PFSK-1 (cell line): ENCODE measurements at regions not wholly inside any gene's neighbourhood (a gene's known extent, or its start where the extent isn't known, plus 50 kb on each side); places are given as distances from the start of the nearest gene placed in this dataset.

Experiments
- FOXP2 ChIP-seq: optimal IDR thresholded peaks from 2 replicates; pipeline ENCODE3; 2011; ENCODE audit warnings: borderline replicate concordance, control low read depth, inconsistent platforms; ENCODE audit not compliant: insufficient read depth; ENCODE audit errors: extremely low read length, extremely low read depth
- POLR2AphosphoS5 ChIP-seq: IDR thresholded peaks from 2 replicates; pipeline ENCODE4 v1.6.1; 2012; ENCODE audit warnings: low read depth, mild to moderate bottlenecking, control low read depth, low read length, moderate library complexity
- SIN3A ChIP-seq: IDR thresholded peaks from 2 replicates; pipeline ENCODE4 v1.6.1; 2012; ENCODE audit warnings: mild to moderate bottlenecking, low read length, moderate library complexity, borderline replicate concordance; ENCODE audit not compliant: insufficient read depth
- TAF1 ChIP-seq: IDR thresholded peaks from 2 replicates; pipeline ENCODE4 v1.6.1; 2012; ENCODE audit warnings: low read length, control low read depth, borderline replicate concordance; ENCODE audit not compliant: insufficient read depth
- TF ChIP-seq, protein P1 (sequence below), 2 experiments: IDR thresholded peaks; 2 replicates each; pipeline versions ENCODE4 v1.6.1 to v1.8.0; 2011 to 2012; ENCODE audit warnings: low read depth in 2 of 2, low read length in 2 of 2, control low read depth in 1 of 2, inconsistent platforms in 1 of 2, mild to moderate bottlenecking in 1 of 2, moderate library complexity in 1 of 2; ENCODE audit not compliant: insufficient read depth in 1 of 2

DNA sequence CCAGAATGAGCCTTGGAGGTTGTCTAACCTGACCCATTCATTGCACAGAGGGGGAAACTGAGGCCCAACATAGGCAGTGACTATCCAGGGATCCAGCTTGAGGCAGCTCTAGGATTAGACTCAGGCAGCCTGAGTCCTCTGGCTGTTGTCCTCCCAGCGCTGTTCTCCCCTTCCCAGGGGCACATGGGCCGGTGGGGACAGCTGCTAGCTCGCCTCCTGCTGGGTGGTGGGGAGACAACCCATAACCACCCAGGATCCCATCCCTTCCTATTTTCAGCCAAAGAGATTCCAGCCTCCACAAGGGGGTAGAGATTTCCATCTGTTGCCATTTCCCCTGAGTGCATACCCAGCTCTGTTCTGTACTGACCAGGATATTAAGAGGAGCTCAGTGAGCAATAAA, 145.1 kb upstream of the GPR26 start:
- TF ChIP-seq, protein P1, sequence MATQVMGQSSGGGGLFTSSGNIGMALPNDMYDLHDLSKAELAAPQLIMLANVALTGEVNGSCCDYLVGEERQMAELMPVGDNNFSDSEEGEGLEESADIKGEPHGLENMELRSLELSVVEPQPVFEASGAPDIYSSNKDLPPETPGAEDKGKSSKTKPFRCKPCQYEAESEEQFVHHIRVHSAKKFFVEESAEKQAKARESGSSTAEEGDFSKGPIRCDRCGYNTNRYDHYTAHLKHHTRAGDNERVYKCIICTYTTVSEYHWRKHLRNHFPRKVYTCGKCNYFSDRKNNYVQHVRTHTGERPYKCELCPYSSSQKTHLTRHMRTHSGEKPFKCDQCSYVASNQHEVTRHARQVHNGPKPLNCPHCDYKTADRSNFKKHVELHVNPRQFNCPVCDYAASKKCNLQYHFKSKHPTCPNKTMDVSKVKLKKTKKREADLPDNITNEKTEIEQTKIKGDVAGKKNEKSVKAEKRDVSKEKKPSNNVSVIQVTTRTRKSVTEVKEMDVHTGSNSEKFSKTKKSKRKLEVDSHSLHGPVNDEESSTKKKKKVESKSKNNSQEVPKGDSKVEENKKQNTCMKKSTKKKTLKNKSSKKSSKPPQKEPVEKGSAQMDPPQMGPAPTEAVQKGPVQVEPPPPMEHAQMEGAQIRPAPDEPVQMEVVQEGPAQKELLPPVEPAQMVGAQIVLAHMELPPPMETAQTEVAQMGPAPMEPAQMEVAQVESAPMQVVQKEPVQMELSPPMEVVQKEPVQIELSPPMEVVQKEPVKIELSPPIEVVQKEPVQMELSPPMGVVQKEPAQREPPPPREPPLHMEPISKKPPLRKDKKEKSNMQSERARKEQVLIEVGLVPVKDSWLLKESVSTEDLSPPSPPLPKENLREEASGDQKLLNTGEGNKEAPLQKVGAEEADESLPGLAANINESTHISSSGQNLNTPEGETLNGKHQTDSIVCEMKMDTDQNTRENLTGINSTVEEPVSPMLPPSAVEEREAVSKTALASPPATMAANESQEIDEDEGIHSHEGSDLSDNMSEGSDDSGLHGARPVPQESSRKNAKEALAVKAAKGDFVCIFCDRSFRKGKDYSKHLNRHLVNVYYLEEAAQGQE (IDR thresholded peaks at IDR 0.05; ENCODE audit: insufficient read depth in 1 of 2, low read depth in 2 of 2, low read length in 2 of 2), result no peak
- TF ChIP-seq TAF1 (no peak), POLR2AphosphoS5 (no peak), SIN3A (no peak), FOXP2 (no peak)

DNA sequence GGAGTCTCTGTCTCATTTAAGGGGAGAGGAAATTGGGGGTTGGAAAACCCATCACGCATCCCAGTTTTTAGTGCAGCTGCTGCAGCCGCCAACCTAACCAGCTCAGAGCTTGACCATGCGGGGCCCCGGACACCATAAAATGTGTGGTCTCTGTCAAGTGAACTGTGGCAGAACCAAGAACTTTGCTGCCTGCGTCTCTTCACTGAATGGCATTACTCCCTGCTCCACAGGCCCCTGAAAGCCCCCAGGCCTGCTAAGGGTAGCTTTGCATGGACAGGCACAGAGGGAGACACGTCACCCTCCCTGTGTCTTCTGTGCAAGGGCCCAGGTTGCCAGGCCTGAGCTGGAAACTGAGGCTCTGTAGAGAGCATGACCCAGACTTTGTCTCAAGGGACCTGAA, 144.6 kb upstream of the GPR26 start:
- no peak for TF ChIP-seq TAF1
- TF ChIP-seq POLR2AphosphoS5, result no peak
- TF ChIP-seq, protein P1 (IDR thresholded peaks at IDR 0.05; ENCODE audit: insufficient read depth in 1 of 2, low read depth in 2 of 2, low read length in 2 of 2), result no peak
- no peak for TF ChIP-seq FOXP2
- TF ChIP-seq SIN3A, result no peak

DNA sequence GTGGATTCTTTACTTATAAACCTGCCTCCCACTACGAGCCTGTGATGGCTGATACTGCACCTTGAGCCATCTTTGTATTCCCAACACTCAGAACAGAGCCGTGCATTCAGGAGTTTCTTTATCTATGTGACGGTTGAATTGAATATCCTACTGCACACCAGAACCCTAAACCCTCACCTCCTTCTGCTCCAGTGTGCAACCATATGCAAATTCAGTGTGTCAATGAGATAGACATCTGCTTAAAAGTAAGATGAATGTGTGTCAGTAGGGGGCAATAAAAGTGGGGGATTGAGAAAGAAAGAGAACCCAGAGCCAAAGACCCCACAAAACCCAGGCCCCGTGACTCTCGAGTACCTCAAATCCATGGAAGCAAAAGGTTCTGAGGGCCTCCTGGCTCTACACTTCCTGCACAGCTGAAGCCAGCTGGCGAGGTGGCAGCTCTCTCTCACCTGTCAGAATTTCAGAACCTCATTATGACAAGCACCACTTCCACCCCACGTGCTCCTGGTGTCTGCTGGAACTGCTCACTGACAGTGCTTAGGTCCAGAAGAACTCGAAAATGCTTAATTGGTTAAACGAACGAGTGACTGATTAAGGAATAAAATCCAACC, 143.3 kb upstream of the GPR26 start:
- TF ChIP-seq, protein P1 (IDR thresholded peaks at IDR 0.05; ENCODE audit: insufficient read depth in 1 of 2, low read depth in 2 of 2, low read length in 2 of 2), result no peak
- no peak for TF ChIP-seq TAF1
- no peak for TF ChIP-seq POLR2AphosphoS5
- no peak for TF ChIP-seq SIN3A

DNA sequence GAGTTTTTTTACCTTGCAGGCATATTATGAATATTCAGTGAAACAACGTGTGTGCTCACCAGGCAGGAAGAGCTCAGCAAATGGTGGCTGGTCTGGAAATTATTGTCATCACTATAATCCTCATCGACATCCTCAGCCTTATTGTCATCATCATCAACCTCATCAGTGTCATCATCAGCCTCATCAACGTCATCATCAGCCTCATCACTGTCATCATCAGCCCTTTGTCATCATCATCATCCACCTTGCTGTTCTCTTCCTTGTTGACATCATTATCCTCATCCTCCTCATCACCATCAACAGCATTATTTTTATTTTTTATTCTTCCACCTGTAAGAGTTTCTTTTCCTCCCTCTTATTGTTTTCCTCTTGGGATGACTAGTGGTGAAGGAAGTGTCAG, 142.3 kb upstream of the GPR26 start:
- TF ChIP-seq TAF1 (no peak), POLR2AphosphoS5 (no peak), SIN3A (no peak), FOXP2 (no peak)
- TF ChIP-seq, protein P1 (IDR thresholded peaks at IDR 0.05; ENCODE audit: insufficient read depth in 1 of 2, low read depth in 2 of 2, low read length in 2 of 2), result no peak
